ENCODE measurements at regions not wholly inside any gene's neighbourhood (a gene's known extent, or its start where the extent isn't known, plus 50 kb on each side); places are given as distances from the start of the nearest gene placed in this dataset.
"Not testable (repeated sequence)": the region's sequence is repeated elsewhere in the genome, so short reads cannot be mapped to it uniquely, and the experiment has no call there.

DNA sequence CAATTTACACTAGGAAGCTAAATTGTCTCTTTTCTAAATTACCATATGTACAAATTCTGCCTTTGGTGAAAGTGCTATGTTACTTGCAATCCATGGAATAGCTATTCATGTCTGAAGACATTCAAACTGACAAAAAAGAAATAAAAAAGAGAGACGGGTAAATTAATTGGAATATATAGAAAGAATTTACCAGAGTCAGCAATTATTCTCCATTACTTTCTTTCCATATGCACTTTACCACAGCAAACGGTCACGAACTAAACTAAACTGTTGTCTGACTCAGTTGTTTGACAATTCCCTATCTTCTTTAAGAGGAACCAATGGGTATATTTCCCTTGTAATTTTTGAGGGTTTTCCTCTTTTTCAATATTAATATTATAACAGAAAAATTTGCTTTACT, 85.7 kb downstream of the HOXA1 start:
- Histone ChIP-seq H3K27me3 (no peaks in the 10 kb centered on the region), H3K9me3 (replicated peaks in 1 of 3) (no peaks in the 10 kb centered on the region), H3K36me3 (replicated peaks in 1 of 2) (no peaks in the 10 kb centered on the region), H3K4me1 (replicated peaks in 1 of 2) (no peaks in the 10 kb centered on the region), H3K27ac (no peak overlapping the region), H3K4me3 (no peak overlapping the region)
- DNase-seq, result no peak
- intact Hi-C loops (cut with DNase I), result no loop called here
- WGBS, 4 donors, result 83 to 87% (median 86%) methylated on average over 3 of the region's 3 CpGs
- TF ChIP-seq, protein P1, sequence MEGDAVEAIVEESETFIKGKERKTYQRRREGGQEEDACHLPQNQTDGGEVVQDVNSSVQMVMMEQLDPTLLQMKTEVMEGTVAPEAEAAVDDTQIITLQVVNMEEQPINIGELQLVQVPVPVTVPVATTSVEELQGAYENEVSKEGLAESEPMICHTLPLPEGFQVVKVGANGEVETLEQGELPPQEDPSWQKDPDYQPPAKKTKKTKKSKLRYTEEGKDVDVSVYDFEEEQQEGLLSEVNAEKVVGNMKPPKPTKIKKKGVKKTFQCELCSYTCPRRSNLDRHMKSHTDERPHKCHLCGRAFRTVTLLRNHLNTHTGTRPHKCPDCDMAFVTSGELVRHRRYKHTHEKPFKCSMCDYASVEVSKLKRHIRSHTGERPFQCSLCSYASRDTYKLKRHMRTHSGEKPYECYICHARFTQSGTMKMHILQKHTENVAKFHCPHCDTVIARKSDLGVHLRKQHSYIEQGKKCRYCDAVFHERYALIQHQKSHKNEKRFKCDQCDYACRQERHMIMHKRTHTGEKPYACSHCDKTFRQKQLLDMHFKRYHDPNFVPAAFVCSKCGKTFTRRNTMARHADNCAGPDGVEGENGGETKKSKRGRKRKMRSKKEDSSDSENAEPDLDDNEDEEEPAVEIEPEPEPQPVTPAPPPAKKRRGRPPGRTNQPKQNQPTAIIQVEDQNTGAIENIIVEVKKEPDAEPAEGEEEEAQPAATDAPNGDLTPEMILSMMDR (IDR thresholded peaks at IDR 0.05), result no peak
- TF ChIP-seq POLR2A (IDR thresholded peaks at IDR 0.05), result no peak

DNA sequence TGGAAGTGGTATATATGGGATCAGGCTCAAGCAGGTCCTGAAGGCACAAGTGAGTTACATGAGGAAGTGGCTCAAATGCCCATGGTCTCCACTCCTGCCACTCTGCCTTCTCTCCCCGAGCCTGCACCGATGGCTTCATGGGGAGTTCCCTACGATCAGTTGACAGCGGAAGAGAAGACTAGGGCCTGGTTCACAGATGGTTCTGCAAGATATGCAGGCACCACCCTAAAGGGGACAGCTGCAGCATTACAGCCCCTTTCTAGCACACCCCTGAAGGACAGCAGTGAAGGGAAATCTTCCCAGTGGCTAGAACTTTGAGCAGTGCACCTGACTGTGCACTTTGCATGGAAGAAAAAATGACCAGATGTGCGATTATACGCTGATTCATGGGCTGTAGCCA, 95.3 kb downstream of the HOXA1 start:
- Histone ChIP-seq H3K27ac (no peak overlapping the region), H3K4me1 (replicated peaks in 1 of 2) (no peaks in the 10 kb centered on the region), H3K27me3 (no peaks in the 10 kb centered on the region), H3K4me3 (no peak overlapping the region), H3K36me3 (replicated peaks in 1 of 2) (no peaks in the 10 kb centered on the region), H3K9me3 (replicated peaks in 1 of 3) (peaks cover 0 to 7% (median 0%) of the 10 kb centered on the region in 3 donors)
- TF ChIP-seq, protein P1 (IDR thresholded peaks at IDR 0.05), result no peak
- intact Hi-C loops (cut with DNase I), result no loop called here
- WGBS, 4 donors, result 85 to 96% (median 91%) methylated on average over 4 to 6 of the region's 6 CpGs
- no peak for DNase-seq

DNA sequence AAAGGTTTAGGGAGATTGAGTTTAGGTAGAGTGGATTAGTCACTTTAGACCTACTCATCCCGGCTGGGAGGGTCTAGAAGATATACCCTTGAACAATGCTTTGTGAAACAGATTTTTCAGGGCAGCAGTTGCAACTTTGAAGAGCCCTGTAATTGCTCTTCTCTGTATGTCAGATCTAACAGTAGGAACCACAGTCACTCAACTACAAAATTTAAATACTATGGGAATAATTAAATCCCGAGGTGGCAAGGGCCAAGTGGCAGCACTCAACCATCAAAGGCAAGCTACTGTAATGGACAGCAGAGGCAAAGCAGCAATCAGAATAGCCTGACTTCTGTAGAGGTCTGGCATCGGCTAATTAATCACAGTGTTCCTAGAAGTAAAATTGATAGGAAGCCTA, 97.5 kb downstream of the HOXA1 start:
- H3K27me3 ChIP-seq; H3K4me3 ChIP-seq; intact Hi-C loops (cut with DNase I); H3K9me3 ChIP-seq (replicated peaks in 1 of 3); DNase-seq; H3K27ac ChIP-seq; H3K4me1 ChIP-seq (replicated peaks in 1 of 2); H3K36me3 ChIP-seq (replicated peaks in 1 of 2): not testable (repeated sequence)
- 75 to 86% (median 82%) methylated on average over 3 of the region's 3 CpGs for WGBS, 4 donors

DNA sequence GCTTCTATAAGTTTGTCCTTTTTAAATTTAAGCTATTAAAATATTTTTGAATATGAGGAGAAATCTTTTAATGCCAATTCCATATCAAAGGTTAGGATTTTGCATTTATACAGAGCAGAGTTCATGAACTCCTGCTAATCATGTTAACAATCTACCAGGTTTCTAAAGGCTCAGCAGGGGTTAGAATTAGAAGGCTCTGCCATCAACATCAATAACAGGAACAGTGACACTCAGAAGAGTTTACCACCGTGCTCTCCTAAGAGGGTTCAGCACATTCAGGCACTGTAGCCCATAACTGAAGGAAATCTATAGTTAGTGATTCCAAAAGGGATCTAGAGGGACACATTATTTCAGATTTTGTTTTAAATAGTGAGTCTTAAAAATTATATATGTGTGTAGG, 100.1 kb downstream of the HOXA1 start:
- no peak overlapping the region for H3K4me3 ChIP-seq
- intact Hi-C loops (cut with DNase I), result no loop called here
- no peak for TF ChIP-seq POLR2A (IDR thresholded peaks at IDR 0.05)
- TF ChIP-seq, protein P1 (IDR thresholded peaks at IDR 0.05), result no peak
- H3K36me3 ChIP-seq (replicated peaks in 1 of 2), result no peaks in the 10 kb centered on the region
- H3K4me1 ChIP-seq (replicated peaks in 1 of 2), result no peaks in the 10 kb centered on the region
- H3K9me3 ChIP-seq (replicated peaks in 1 of 3), result peaks cover 0 to 7% (median 0%) of the 10 kb centered on the region in 3 donors
- 44 to 84% (median 70%) methylated on average over 1 of the region's 1 CpG for WGBS, 4 donors
- H3K27ac ChIP-seq, result no peak overlapping the region
- H3K27me3 ChIP-seq, result no peaks in the 10 kb centered on the region
- no peak for DNase-seq
